A549 (cell line): ENCODE measurements at regions not wholly inside any gene's neighbourhood (a gene's known extent, or its start where the extent isn't known, plus 50 kb on each side); places are given as distances from the start of the nearest gene placed in this dataset.
"Not testable (repeated sequence)": the region's sequence is repeated elsewhere in the genome, so short reads cannot be mapped to it uniquely, and the experiment has no call there.

Experiments
- CEBPB ChIP-seq, 2 experiments: fragments of >200 bp in 1 of 2; sonication (Bioruptor Twin) in 1 of 2; formaldehyde crosslinking in 1 of 2; IDR thresholded peaks; 2 replicates each; pipeline ENCODE4 v1.6.1; 2012 to 2016
- CTCF ChIP-seq: fragments of >200 bp; sonication (Bioruptor Twin); formaldehyde crosslinking; IDR thresholded peaks from 3 replicates; pipeline ENCODE4 v1.5.1; 2016
- ESRRA ChIP-seq: fragments of 150-350 bp; IDR thresholded peaks from 2 replicates; pipeline ENCODE4 v1.6.1; 2014; ENCODE audit warnings: mild to moderate bottlenecking, low read length, borderline replicate concordance
- FOSL2 ChIP-seq, 2 experiments: fragments of 450-650 bp in 1 of 2; fragments of >200 bp in 1 of 2; sonication (Bioruptor Twin) in 1 of 2; formaldehyde crosslinking; IDR thresholded peaks; 2 replicates each; pipeline versions ENCODE4 v1.5.0 to v1.6.1; 2016 to 2020; ENCODE audit warnings: mild to moderate bottlenecking in 1 of 2, moderate library complexity in 1 of 2
- HOXA7 ChIP-seq: fragments of 250-450 bp; sonication (Bioruptor Pico); IDR thresholded peaks from 2 replicates; pipeline ENCODE4 v1.5.0; 2020; ENCODE audit warnings: mild to moderate bottlenecking, moderate library complexity
- HOXB13 ChIP-seq: fragments of 250-450 bp; sonication (Bioruptor Pico); IDR thresholded peaks from 2 replicates; pipeline ENCODE4 v1.5.0; 2020; ENCODE audit warnings: low read depth, mild to moderate bottlenecking, moderate library complexity
- MAX ChIP-seq: IDR thresholded peaks from 2 replicates; pipeline ENCODE4 v1.6.1; 2012
- MYC ChIP-seq: IDR thresholded peaks from 2 replicates; pipeline ENCODE4 v1.6.1; 2012; ENCODE audit warnings: mild to moderate bottlenecking, inconsistent platforms, low read length, improper control_type of control experiment, borderline replicate concordance
- POLR2A ChIP-seq: IDR thresholded peaks from 2 replicates; pipeline ENCODE4 v1.6.1; 2012; ENCODE audit warnings: mild to moderate bottlenecking, low read length
- RNF2 ChIP-seq: fragments of 200-600 bp; sonication (generic); IDR thresholded peaks from 2 replicates; pipeline ENCODE4 v1.6.1; 2016; ENCODE audit warnings: low read depth, mild to moderate bottlenecking, antibody characterized with exemption, moderate library complexity, borderline replicate concordance
- SREBF2 ChIP-seq: fragments of 450-650 bp; IDR thresholded peaks from 2 replicates; pipeline ENCODE4 v1.6.1; 2014; ENCODE audit warnings: mild to moderate bottlenecking, moderate library complexity
- USF2 ChIP-seq: fragments of 450-650 bp; IDR thresholded peaks from 2 replicates; pipeline ENCODE4 v1.6.1; 2014; ENCODE audit warnings: antibody characterized with exemption
- ZNF302 ChIP-seq: fragments of 250-450 bp; sonication (Bioruptor Pico); IDR thresholded peaks from 2 replicates; pipeline ENCODE4 v1.9.0; 2021; ENCODE audit warnings: inconsistent platforms, mild to moderate bottlenecking, moderate library complexity

GRCh38 chr6:57984575-57984974 is 667.1 kb downstream of the PRIM2 start:
- not testable (repeated sequence) for TF ChIP-seq ESRRA; HOXB13 (CRISPR knock-in tag); POLR2A; SREBF2; CTCF; RNF2; CEBPB (IDR thresholded peaks at IDR 0.05); ZNF302 (CRISPR knock-in tag); FOSL2 (IDR thresholded peaks at IDR 0.05); FOSL2 (CRISPR knock-in tag; IDR thresholded peaks at IDR 0.05); MYC; USF2; HOXA7; MAX
